Superior temporal gyrus (tissue), 1 donor: ENCODE measurements at regions not wholly inside any gene's neighbourhood (a gene's known extent, or its start where the extent isn't known, plus 50 kb on each side); places are given as distances from the start of the nearest gene placed in this dataset.
A peak's percentile ranks its signal among the peaks of the same experiment; 100 is the strongest.

Source experiments
- DNase-seq: peaks from one replicate; pipeline ENCODE4 v3.0.0-alpha.2; 2016; ENCODE audit errors: extremely low spot score

DNA sequence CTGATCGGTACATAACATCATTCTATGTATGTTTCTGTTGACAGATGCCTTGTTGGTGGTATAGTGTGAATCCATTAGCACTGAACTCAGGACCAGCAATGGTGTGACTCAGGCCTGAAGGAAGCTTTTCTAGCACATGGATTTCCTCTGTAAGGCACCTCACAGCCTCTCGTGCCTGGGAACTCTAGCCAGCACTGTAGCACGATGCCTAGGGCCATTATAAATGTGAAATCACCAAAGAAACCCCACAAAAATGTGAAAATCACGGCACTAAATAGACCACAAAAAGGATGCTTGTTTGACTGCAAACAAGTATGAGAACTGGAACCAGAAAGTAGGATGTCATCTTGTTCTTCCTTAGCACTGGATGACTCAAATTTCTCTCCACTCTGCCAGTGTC is 63.7 kb upstream of the NKX2-2 start:
- no peak for DNase-seq

GRCh38 chr20:21575981-21576740 is 62.3 kb upstream of the NKX2-2 start:
- DNase-seq: no peak

DNA sequence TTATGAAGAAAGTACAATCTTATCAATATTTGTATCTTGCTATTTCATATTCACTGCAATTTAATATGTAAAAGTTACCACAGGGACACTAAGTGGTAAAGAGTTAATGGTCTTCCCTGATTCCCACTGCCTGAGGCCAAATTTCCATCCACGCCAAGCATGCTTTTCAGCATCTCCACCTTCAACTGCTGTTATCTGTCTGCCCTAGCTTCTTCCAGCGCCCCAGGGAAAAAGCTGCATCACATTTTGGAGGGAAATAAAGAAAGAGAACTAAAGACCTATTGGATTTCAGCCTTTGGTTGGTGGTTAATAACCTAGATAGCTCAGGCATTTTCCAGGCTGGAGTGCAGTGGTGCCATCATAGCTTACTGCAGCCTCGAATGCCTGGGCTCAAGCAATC is 61.3 kb upstream of the NKX2-2 start:
- no peak for DNase-seq

DNA sequence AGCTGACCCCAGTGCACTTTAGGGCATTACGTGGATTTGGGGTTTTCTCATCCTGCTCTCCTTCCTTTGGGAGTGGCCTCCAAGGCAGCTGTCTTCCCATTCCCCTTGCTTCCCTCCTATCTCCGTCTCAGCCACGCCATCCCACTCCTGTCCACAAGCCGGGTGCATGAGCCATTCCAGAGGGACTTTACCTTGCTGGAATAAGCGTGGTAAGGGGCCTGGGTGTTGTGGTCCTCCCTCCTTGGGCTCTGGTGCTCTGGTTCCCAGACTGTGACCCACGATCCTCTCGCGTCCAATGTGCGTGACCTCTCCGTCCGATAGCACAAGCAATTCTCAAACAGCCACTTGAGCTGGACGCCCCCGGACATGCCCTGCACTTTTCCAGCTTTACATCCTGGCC is 60.6 kb upstream of the NKX2-2 start:
- no peak for DNase-seq

DNA sequence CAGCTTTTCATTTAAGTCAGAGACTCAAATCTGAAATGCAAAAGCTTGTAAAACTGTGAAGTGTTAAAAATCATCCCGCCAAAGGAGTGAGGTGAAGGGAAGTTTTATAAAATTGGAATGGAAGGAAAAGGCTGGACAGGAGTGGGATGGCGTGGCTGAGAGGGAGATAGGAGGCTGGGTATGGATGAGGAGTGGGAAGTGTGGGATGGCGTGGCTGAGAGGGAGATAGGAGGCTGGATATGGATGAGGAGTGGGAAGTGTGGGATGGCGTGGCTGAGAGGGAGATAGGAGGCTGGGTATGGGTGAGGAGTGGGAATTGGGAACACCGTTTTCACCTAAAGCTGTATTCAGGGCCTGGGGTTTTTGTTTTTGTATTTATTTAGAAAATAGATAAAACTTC is 59.4 kb upstream of the NKX2-2 start:
- DNase-seq: no peak

- DNase-seq: peak; percentile 75
Measured at GRCh38 chr20:21571841-21572690, 58.2 kb upstream of the NKX2-2 start.

DNA sequence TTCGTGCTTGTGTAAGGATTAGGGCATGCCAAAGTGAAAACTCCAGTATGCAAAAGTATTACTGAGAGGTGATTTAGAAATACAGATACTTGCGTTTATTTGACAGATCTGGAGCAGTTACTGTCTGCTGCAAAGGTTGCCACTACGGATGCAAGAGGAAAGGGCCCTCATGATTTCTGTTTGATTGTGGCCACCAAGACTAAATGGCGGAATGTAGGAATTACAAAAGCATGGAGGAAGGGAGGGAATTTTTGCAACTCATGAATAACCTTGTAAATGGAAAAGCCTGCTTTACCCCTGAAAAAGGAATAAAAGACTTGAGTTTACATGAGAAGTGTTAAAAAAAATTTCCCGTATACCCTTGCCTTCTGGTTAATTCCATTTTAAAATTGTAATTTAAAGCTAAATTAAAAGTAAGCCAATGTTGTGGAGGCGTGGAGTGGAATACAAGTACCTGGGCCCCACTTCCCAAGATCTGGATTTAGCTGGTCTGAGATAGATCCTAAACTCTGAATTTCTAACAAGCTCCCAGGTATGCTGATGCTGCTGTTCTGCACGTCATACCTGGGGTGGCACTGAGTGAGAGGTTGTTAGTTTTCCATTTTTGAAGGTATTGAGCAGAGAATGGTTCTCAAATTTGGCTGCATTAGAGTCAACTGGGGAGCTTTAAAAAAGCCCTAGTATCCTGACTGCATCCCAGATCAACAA is 56.6 kb upstream of the NKX2-2 start:
- DNase-seq: no peak

GRCh38 chr20:21569586-21569985 is 55.7 kb upstream of the NKX2-2 start:
- peak; percentile 14 for DNase-seq

GRCh38 chr20:21564127-21564773 is 50.4 kb upstream of the NKX2-2 start:
- peak; percentile 12 for DNase-seq
